HG03064 (cell line): ENCODE measurements at regions not wholly inside any gene's neighbourhood (a gene's known extent, or its start where the extent isn't known, plus 50 kb on each side); places are given as distances from the start of the nearest gene placed in this dataset.
"Not testable (repeated sequence)": the region's sequence is repeated elsewhere in the genome, so short reads cannot be mapped to it uniquely, and the experiment has no call there.

Source experiments
- ATAC-seq: cut with Tn5 transposase; IDR thresholded peaks from one replicate; pipeline ENCODE4 v1.9.1; 2021; ENCODE audit warnings: low read depth; ENCODE audit not compliant: unreplicated experiment

DNA sequence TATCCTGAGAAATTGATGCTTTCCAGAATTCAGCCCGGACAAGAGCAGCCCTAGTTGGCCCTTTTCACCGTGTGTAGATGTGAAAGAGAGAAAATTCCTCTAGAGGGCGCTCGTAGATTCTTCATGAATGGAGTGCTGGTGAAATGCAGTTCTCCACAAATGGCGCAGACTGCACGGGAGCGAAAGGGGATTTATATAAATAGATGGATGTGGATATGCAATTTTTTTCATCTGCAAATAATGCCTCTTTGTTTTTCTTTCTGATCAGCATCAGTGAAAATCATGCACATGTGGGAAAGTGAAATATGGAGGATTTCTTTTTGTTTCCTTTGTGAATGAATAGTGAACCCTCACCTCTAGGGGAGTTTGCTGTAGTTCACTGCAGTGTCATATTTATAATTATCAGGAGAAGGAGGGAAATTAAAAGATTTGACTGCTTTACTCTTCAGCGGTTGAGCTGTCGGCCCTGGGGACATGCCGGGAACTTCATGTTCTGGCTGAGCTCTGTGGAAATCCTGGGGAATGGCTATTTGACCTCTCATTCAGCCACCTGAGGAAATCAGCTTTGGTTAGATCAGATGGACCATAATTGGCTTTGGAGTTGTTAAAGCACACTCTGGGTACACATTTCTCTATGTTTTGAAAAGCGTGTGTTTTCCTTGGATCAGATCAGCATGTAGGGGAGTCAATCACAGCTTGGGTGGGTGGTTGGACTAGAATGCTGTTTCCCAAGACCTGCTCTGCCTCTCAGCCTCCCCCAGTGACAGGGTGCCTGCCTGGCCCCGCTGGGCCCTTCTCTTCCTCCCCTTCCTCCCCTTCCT is 115.0 kb upstream of the SHISA3 start:
- ATAC-seq, result peak; percentile 75

DNA sequence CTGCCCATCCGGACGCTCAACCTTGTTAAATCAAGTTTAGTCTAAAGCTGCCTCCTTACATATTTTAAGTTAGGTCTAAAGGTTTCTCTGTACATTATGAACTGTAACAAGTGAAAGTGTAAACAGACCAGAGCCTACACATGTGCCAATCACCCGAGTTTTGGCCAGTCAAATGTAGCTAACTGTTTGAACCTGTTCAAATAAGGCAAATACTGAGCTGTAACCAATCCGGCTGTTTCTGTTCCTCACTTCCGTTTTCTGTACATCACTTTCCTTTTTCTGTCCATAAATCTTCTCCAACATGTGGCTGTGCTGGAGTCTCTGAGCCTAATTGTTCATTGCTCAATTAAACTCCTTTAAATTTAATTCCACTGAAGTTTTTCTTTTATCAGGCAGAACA is 113.3 kb upstream of the SHISA3 start:
- no peak for ATAC-seq

DNA sequence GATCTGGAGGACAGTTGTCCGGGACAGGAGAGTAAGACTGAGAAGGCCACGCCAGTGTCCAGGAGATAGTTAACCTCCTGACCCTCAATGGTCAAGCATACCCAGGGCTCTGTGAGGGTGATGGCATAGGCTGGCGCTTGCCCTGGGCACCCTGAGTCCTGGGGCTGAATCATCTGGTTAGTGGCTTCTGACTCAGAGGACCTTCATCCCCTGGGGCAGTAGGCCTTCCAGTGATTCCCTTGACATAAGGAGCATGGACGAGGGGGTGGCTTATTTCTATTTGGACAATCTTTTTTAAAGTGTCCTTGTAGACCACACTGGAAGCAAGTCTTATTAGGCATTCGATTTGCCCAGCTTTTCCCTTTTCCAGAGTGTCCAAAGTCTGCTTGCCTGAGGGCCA is 108.4 kb upstream of the SHISA3 start:
- not testable (repeated sequence) for ATAC-seq

DNA sequence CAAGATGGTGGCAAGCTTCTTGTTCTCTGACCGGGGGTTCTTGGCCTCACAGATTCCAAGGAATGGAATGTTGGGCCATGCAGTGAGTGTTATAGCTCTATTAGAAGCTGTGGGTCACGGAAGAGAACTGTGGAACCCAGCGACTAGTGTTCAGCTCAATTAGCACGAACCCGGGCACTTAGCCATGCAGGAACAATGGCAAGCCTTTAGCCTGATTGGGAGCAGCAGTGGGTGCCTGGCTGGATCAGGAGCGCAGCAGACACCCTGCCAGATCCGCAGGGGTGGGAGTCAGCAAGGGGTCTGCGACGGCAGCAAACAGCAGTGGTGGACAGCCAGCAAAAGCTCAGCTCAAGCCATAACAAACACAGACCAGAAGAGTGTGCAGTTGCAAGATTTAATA is 105.1 kb upstream of the SHISA3 start:
- ATAC-seq, result not testable (repeated sequence)

DNA sequence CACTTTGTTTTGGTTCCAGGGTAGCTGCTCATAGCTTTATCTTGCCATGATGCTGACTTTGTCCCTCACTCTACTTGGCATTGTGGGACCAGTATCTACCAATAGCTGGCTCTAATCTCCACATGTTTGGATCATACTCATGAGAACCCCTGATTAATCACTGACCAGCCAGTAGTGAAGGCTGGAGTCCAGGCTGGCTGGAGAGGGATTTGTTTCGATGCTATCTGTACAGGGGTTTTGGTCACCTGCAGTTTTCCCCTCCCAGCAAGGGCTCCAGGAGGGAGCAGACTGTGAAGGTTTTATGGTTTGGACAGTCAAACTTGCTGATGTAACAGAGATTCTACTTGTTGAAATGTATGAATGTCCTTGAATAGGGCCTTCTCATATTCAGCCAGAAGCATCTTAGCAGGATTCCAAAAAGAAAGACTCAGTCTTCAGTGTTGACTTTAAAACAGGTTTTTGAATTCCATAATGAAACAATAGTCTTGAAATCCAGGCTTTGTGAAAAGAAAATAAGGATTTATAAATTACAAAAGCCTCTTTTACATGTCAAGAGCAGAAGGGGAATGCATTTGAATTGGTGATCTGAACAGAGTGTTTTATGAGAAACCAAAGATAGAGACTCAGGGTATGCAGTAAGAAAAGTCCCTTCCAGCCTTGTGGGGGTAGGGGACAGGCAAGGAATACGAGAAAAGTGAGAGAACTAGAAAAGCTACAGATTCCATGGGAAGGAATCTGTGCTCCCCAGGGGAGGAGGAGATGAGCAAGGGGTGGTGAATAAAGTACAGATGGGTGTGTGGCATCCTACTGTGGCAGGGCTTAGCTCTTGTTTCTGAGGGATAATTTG is 103.1 kb upstream of the SHISA3 start:
- no peak for ATAC-seq

DNA sequence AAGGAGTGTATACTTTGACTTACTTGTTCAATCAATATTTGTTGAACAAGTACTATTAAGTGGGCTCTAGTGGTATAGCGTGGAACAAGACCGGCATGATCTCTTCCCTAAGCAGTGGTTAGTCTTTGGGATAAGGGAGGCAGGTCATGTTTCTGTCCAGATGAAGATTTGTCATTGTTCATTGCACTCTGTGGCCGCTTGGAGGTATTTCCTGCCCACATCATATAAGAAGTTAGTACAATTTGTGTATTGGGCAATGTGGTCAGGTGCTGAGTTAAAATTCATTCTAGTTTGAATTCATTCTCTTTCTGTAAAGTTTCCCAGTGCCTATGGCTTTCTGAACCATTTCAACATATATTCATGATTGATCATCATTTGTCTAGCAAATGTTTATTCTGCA is 101.1 kb upstream of the SHISA3 start:
- no peak for ATAC-seq

DNA sequence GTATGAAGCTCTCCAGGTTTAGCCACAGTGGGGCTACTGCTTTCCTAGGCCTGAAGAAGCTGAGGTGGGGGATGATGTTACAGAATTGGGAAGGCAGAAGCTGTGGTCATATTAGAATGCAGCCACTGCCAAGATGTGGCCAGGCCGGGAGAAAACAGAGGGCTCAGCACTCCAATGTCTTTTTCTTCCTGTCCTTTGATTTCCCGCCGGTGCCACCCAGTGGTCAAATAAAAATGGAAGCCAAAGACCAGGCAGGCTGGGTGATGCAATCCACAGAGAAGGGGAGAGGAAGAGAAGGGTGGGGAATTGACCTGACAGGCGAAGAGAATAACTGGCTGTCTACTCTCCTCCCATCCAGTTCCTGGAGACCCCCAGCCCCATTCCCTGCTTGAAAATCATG is 94.9 kb upstream of the SHISA3 start:
- no peak for ATAC-seq

DNA sequence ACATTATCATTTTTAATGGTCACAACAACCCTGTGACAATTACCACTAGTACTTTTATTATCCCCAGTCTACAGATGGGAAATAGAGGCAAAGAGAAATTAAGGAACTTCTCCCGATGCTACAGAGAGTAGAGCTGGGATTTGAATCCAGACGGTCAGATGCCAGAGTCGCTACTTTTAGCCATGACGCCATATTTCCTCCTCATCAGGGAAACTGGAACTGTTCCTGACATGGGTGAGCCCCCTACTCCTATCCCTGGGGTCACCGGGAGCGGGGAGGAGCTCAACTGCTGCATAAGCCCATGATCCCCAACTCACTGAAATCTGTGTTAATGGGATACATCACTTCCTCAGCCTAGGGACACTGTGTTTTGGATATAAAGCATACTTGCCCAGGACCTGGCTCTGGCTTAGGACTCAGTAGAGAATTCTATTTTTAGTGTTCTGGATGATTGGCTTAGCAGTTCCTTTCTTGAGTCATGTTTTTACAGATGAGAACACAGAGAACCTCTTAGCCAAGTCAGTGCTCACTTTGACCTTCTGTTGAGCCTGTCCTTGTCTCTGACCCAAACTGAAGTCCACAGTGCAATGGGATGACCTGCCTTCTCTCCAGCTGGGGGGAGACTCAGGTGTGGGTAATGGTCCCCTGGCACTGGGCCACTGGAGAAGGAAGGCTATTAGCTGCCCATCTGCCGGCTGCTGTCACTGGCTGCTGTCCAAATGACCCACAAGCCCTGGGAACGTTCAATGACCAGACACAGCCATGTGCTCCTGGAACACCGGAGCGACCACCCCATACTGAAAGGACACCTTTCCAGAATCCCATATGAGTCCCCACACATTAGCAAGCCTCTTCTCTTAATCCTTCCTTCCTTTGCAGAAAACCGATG is 90.8 kb upstream of the SHISA3 start:
- no peak for ATAC-seq

DNA sequence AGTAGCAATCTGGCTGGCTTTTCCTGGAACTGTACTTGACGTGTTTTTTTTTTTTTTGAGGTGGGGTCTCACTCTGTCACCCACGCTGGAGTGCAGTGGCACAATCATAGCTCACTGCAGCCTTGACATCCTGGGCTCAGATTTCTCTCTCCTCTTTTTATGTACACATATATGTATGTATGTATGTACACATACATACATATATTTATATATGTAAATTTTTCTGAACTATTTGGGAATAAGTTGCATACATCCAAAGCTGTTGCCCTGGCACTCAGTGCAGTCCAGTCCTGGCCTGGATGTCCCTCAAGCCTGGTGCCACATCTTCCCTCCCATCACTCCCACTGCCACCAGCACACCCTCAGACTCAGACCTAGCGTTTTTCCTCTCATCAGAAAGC is 89.0 kb upstream of the SHISA3 start:
- no peak for ATAC-seq

DNA sequence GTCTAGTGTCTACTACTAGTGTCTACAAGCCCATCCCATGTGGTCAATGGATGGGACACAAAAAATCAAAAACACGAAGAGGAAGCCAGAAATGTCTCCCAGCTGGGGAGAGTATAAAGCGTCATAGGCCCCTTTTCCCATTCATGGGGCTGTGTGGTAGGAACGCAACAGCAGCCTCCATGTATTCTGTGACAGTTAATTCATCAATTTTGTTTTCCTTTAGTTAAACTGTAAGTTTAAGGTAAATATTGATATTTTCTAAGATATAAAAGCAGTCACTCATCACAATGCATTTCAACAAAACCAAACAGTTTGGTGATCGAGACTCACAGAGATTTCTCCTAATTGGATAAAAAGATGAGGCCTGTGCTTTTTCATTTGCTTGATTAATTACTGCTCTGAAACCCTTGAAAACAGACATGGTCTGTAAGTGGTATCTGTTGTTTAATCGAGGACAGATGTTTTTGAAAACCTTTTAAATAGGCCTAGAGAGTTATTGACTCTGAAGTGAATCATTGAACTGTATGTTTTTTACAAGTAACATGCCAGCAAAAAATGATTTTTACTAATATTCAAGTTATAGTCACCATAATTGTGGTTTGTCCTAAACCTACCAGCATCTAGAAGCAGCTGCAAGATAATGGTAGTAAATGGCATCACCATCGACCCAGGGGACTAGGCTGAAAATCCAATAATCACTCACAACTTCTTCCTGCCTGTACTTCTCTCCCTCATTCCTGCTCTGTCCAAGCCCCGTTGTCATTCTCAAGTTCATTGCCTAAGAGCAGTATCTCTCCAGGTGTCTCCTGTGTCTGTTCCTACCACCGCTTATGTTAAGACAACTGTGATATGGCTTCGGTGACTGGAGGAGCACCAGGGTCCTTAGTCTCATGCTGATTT is 87.7 kb upstream of the SHISA3 start:
- ATAC-seq, result no peak

DNA sequence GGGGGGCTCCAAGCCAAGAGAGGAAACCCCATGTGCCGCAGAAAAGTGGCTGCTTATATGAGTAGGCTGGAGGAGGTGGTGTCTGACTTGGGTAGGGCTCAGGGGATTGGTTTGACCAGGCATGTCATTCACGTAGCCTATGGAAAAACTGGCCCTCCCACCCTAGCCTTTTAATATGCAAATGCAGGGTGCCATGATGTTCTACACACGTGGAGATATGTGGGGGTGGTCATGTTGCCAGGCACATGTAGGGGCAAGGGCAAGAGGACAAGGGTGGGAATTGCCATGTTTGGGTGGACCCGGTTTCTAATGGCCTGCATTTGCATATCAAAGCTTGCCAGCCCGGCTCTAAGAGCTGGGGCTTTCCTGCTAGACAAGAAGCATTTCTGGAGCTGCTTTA is 86.9 kb upstream of the SHISA3 start:
- no peak for ATAC-seq

DNA sequence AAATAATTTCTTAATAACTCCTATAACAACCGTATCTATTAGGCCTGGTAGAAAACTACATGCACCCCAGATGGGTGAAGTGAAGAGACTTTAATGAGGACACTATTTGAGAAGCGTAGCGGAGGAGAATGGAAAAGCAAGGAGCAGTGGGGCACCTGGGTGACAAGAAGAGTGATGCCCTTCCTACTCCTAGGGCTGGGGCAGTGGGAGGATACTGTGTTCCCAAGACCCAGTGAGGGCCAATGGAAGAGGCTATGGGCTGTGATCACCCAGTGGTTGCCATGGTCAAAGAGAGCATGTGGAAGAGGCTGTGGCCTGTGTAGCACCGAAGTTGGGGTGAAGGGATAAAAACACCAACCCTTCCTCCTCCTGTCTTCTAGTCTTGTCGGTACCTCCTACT is 86.5 kb upstream of the SHISA3 start:
- ATAC-seq, result no peak

DNA sequence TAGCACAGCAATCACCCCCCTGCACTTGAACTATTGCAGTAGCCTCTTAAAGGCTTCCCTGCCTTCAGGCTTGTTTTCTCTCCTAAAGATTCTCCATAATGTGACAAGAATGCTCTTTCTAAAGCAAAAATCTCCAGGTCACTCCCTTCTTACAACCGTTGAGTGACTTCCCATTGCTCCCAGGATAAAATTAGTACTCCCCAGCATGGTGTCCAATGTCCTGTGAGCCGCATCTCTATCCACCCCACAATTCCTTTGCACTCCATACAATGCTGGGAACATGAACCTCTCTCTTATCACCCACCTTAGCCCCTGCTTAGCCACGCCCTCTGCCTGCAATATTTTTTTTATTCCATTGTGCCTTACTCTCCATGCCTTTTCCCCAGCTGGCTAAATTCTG is 85.7 kb upstream of the SHISA3 start:
- no peak for ATAC-seq

DNA sequence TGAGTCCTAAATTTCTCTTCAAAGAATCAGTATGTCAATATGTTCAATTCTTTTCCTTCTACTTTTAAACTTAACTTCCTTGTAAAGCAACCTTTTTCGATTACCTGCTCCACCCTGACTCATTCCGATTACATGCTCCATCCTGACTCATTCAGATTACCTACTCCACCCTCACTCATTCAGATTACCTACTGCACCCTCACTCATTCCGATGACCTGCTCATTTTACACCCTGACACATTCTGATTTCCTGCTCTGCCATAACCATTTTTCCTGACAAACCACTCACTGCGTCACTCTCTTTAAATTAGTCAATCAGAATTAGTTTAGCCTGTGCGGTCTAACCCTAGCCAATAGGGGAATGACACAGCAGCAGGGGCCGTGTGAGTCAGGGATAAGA is 83.9 kb upstream of the SHISA3 start:
- ATAC-seq, result not testable (repeated sequence)

DNA sequence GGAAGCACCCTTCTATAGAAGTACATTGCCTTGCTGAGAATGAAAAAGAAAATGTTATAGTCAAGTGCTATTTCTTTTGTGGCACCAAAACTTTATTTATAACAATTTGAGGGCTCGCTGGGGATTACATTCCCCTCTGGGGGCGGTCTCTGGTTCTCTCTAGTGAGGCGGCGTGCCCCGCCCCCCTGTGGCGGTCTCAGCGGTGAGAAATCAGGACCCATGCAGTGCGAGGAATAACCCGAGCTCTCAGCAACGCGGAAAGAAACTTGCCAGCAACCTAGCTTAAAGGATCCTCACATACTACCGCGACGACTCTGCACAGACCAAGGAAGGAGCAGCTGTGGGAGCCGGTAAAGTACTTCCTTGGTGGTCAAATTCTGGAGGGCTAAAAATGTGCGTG is 83.4 kb upstream of the SHISA3 start:
- no peak for ATAC-seq

DNA sequence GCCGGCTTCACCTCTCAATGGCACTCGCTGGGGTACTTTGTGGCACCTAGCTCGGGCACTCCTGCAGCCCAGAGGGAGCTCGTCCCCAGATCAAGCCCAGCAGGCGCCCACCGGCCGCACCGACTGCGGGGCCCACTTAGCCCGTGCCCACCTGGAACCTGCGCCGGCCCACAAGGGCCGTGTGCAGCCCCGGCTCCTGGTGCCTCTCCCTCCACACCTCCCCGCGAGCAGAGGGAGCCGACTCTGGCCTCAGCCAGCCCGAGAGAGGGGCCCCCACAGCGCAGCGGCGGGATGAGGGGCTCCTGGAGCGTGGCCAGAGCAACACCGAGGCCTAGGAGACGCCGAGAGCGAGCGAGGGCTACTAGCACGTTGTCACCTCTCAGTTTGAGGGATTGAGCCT is 82.1 kb upstream of the SHISA3 start:
- no peak for ATAC-seq

DNA sequence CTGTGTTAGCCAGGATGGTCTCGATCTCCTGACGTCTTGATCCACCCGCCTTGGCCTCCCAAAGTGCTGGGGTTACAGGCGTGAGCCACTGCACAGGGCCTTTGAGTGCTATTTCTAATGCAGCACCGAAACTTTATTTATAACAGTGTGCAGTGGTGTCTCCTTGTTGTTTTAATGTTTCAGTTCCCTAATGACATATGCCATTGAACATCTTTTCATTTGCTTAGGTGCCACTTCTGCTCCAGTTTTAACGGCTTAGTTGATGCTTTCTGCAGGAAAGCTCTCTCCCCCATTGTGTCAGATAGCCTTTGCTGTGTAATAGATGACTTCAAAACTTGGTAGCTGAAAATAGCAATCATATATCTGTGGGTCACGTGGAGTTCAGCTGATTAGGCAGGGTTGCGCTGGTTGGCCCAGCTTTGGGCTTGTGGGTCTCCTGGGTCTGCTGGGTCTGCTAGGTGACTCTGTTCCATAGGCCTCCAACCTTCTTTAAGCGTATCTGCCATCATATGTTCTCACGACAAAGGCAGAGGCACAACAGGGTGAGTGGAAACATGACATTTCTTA is 76.4 kb upstream of the SHISA3 start:
- no peak for ATAC-seq

DNA sequence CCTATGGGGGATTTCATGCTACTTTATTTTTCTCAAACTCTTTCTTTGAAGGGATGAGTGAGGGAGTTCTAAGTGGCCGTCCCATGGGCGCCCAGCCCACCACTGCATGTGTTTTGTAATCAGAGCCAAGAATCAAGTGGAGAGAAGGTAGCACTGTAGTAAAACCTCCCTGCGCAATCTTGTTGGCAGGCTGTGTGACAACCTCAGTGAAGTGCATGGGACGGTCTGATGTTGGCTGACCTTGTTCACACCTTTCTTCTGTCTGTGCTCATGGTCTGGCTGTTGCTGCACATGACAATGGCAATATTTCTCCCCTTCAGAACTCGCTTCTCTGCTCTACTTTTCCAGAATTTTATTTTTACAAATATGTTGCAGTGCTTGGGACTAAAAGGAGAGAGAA is 71.2 kb upstream of the SHISA3 start:
- no peak for ATAC-seq

DNA sequence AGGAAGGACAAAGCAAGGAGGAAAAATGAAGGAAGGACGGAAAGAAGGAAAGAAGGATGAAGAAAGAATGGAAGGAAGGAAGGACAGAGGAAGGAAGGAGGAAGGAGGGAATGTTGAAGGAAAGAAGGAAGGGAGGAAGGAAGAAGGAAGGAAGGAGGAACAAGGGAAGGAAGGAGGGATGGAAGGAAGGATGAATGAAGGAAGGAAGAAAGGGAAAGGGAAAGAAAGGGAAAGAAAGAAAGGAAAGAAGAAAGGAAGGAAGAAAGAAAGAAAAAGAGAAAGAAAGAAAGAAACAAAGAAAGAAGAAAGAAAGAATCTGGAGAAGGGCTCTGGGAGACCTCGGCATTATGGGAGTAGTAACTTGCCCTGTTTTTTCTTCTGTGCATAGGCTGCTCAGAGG is 70.8 kb upstream of the SHISA3 start:
- no peak for ATAC-seq

DNA sequence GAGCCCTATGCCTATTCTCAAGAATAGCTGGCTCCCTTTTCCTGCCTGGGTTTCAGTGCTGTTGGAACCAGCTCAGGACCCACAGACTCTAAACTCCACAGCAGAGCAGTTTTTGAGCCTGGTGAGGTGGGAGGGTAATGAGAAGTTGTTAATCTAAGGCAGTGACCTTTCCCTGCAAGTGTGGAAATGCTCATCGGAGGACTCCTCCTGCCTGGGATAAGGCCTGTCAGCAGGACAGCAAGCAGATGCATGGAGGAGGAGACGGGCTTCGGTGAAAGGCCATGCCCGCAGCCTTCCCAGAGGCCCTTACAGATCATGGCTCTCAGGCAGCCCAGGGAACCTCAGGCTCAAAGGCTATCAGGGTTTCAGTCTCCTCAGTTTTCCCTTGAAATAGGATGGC is 70.0 kb upstream of the SHISA3 start:
- ATAC-seq, result no peak
